Neural progenitor cell (in vitro differentiated cells): ENCODE measurements at regions not wholly inside any gene's neighbourhood (a gene's known extent, or its start where the extent isn't known, plus 50 kb on each side); places are given as distances from the start of the nearest gene placed in this dataset.

ENCODE experiments used
- DNase-seq: peaks from one replicate; pipeline ENCODE4 v3.0.0-alpha.2; 2016; ENCODE audit warnings: low spot score
- H2AFZ ChIP-seq: fragments of 200-600 bp; sonication (generic); replicated peaks from 2 replicates; pipeline ENCODE4 v1.6.1; 2016; ENCODE audit warnings: antibody characterized with exemption
- H3F3A ChIP-seq: fragments of 200-600 bp; sonication (generic); 2 replicates; pipeline ENCODE4 v1.6.1; 2016; ENCODE audit warnings: antibody characterized with exemption, low read depth
- H3K27ac ChIP-seq: fragments of 200-600 bp; sonication (generic); 2 replicates; pipeline ENCODE4 v1.5.1; 2016; ENCODE audit warnings: mild to moderate bottlenecking
- H3K27me3 ChIP-seq: fragments of 200-600 bp; sonication (generic); 2 replicates; pipeline ENCODE4 v1.6.1; 2016; ENCODE audit warnings: mild to moderate bottlenecking, moderate library complexity
- H3K36me3 ChIP-seq: fragments of 200-600 bp; sonication (generic); 2 replicates; pipeline ENCODE4 v1.5.1; 2016
- H3K4me1 ChIP-seq: fragments of 200-600 bp; sonication (generic); 2 replicates; pipeline ENCODE4 v1.6.1; 2016; ENCODE audit warnings: mixed run types
- H3K4me2 ChIP-seq: fragments of 200-600 bp; sonication (generic); 2 replicates; pipeline ENCODE4 v1.6.1; 2016
- H3K4me3 ChIP-seq: fragments of 200-600 bp; sonication (generic); 2 replicates; pipeline ENCODE4 v1.5.1; 2016
- H3K79me2 ChIP-seq: fragments of 200-600 bp; sonication (generic); 2 replicates; pipeline ENCODE4 v1.6.1; 2016; ENCODE audit warnings: low read depth
- H3K9ac ChIP-seq: fragments of 200-600 bp; sonication (generic); 2 replicates; pipeline ENCODE4 v1.6.1; 2016
- H3K9me3 ChIP-seq: fragments of 200-600 bp; sonication (generic); 2 replicates; pipeline ENCODE4 v1.5.1; 2016; ENCODE audit warnings: low read depth
- H4K20me1 ChIP-seq: fragments of 200-600 bp; sonication (generic); 2 replicates; pipeline ENCODE4 v1.6.1; 2016; ENCODE audit warnings: low read depth
- H3K27ac Mint-ChIP-seq: 3 replicates; pipeline ENCODE4 v1.8.0; 2021; ENCODE audit warnings: mixed read lengths
- H3K27me3 Mint-ChIP-seq: 2 replicates; pipeline ENCODE4 v1.8.0; 2022; ENCODE audit warnings: low read depth, mild to moderate bottlenecking, inconsistent platforms, moderate library complexity, mixed read lengths; ENCODE audit not compliant: insufficient read depth
- H3K36me3 Mint-ChIP-seq: 3 replicates; pipeline ENCODE4 v1.8.0; 2021; ENCODE audit warnings: mixed read lengths
- H3K4me1 Mint-ChIP-seq: 3 replicates; pipeline ENCODE4 v1.8.0; 2021; ENCODE audit warnings: mixed read lengths
- H3K4me3 Mint-ChIP-seq: 3 replicates; pipeline ENCODE4 v1.8.0; 2021; ENCODE audit warnings: mild to moderate bottlenecking, moderate library complexity, mixed read lengths
- H3K9me3 Mint-ChIP-seq: 3 replicates; pipeline ENCODE4 v1.8.0; 2020; ENCODE audit warnings: mixed read lengths
- EZH2 ChIP-seq: fragments of 200-600 bp; sonication (generic); IDR thresholded peaks from 2 replicates; pipeline ENCODE4 v1.6.1; 2017; ENCODE audit warnings: antibody characterized with exemption, mild to moderate bottlenecking, moderate library complexity
- EZH2phosphoT487 ChIP-seq: fragments of 200-600 bp; sonication (generic); IDR thresholded peaks from 2 replicates; pipeline ENCODE4 v1.6.1; 2017; ENCODE audit warnings: antibody characterized with exemption
- TF ChIP-seq, protein P1 (sequence below): fragments of 200-600 bp; sonication (generic); IDR thresholded peaks from 2 replicates; pipeline ENCODE4 v1.5.1; 2017; ENCODE audit warnings: antibody characterized with exemption, mild to moderate bottlenecking

GRCh38 chr9:89929315-89929672 is 324.5 kb downstream of the GADD45G start:
- Histone ChIP-seq H3K4me3 (no peak overlapping the region), H3F3A (no peaks in the 10 kb centered on the region), H4K20me1 (no peaks in the 10 kb centered on the region), H3K9ac (no peak overlapping the region), H2AFZ (no peak overlapping the region), H3K9me3 (no peaks in the 10 kb centered on the region), H3K4me1 (no peaks in the 10 kb centered on the region), H3K36me3 (no peaks in the 10 kb centered on the region), H3K27ac (no peak overlapping the region), H3K4me2 (no peak overlapping the region), H3K27me3 (no peaks in the 10 kb centered on the region), H3K79me2 (no peaks in the 10 kb centered on the region)
- TF ChIP-seq, protein P1, sequence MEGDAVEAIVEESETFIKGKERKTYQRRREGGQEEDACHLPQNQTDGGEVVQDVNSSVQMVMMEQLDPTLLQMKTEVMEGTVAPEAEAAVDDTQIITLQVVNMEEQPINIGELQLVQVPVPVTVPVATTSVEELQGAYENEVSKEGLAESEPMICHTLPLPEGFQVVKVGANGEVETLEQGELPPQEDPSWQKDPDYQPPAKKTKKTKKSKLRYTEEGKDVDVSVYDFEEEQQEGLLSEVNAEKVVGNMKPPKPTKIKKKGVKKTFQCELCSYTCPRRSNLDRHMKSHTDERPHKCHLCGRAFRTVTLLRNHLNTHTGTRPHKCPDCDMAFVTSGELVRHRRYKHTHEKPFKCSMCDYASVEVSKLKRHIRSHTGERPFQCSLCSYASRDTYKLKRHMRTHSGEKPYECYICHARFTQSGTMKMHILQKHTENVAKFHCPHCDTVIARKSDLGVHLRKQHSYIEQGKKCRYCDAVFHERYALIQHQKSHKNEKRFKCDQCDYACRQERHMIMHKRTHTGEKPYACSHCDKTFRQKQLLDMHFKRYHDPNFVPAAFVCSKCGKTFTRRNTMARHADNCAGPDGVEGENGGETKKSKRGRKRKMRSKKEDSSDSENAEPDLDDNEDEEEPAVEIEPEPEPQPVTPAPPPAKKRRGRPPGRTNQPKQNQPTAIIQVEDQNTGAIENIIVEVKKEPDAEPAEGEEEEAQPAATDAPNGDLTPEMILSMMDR: no peak
- TF ChIP-seq EZH2phosphoT487 (no peak), EZH2 (no peak)
- Mint-ChIP-seq H3K27ac (no peak overlapping the region), H3K36me3 (no peaks in the 10 kb centered on the region), H3K4me3 (no peak overlapping the region), H3K27me3 (peaks cover 9% of the 10 kb centered on the region), H3K4me1 (peaks cover 14% of the 10 kb centered on the region), H3K9me3 (no peaks in the 10 kb centered on the region)
- DNase-seq: no peak

DNA sequence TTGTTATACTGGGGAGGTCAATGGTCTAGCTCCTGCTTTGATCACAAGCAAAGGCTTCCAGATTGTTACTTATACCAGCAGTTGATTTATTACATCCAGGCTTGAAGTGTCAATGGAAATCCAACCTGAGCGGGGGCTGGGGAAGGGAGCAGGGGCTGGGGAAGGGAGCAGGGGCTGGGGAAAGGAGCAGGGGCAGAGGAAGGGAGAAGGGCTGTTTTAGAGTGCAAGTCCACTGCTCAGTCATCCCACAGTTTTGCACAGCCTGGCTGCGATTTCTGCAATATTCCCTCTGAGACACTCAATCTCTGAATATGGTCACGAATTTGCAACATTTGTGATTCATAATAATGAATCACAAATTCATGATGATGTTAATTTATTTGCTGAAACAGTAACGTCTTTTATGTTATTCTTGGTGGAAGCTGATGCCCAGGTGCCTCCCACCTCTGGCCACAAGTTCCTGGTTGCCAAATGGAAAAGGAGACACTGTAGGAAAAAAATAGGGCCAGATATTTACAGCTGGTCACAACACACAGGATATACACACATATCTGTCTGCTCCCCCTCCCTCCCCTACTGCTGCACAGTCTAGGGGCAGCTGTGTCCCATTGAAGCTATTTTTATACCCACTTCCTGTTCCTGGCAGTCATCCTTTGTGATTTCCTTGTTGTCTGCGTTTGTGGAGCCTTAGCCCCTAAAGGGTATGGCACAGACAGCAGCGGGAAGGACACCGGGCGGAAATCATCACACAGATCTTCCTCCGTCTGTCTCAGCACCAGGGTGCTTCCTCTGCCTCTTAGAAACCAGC is 325.1 kb downstream of the GADD45G start:
- Mint-ChIP-seq H3K27ac (no peak overlapping the region), H3K4me1 (peaks cover 12% of the 10 kb centered on the region), H3K36me3 (no peaks in the 10 kb centered on the region), H3K27me3 (peaks cover 11% of the 10 kb centered on the region), H3K9me3 (no peaks in the 10 kb centered on the region), H3K4me3 (no peak overlapping the region)
- H3K4me2 ChIP-seq: no peak overlapping the region
- TF ChIP-seq, protein P1: no peak
- no peak for TF ChIP-seq EZH2phosphoT487
- no peaks in the 10 kb centered on the region for H3K4me1 ChIP-seq
- no peaks in the 10 kb centered on the region for H3F3A ChIP-seq
- no peak for DNase-seq
- no peak overlapping the region for H2AFZ ChIP-seq
- H3K79me2 ChIP-seq: no peaks in the 10 kb centered on the region
- H3K9me3 ChIP-seq: no peaks in the 10 kb centered on the region
- H3K36me3 ChIP-seq: no peaks in the 10 kb centered on the region
- no peak overlapping the region for H3K27ac ChIP-seq
- no peaks in the 10 kb centered on the region for H3K27me3 ChIP-seq
- H3K9ac ChIP-seq: no peak overlapping the region
- H3K4me3 ChIP-seq: no peak overlapping the region
- no peaks in the 10 kb centered on the region for H4K20me1 ChIP-seq

- Histone ChIP-seq H3K79me2 (no peaks in the 10 kb centered on the region), H3K27ac (no peak overlapping the region), H3K4me3 (no peak overlapping the region), H3K4me2 (no peak overlapping the region), H4K20me1 (no peaks in the 10 kb centered on the region), H3K36me3 (no peaks in the 10 kb centered on the region), H3K4me1 (peaks cover 8% of the 10 kb centered on the region), H3K27me3 (no peaks in the 10 kb centered on the region), H3K9me3 (no peaks in the 10 kb centered on the region), H3F3A (no peaks in the 10 kb centered on the region), H3K9ac (no peak overlapping the region), H2AFZ (no peak overlapping the region)
- Mint-ChIP-seq H3K4me3 (no peak overlapping the region), H3K27ac (no peak overlapping the region), H3K27me3 (peaks cover 12% of the 10 kb centered on the region), H3K9me3 (no peaks in the 10 kb centered on the region), H3K36me3 (no peaks in the 10 kb centered on the region), H3K4me1 (peaks cover 17% of the 10 kb centered on the region)
- no peak for TF ChIP-seq EZH2phosphoT487
- no peak for DNase-seq
Observed at GRCh38 chr9:89933578-89933977, 328.8 kb downstream of the GADD45G start.

- no peak for DNase-seq
- Mint-ChIP-seq H3K9me3 (no peaks in the 10 kb centered on the region), H3K4me1 (peaks cover 14% of the 10 kb centered on the region), H3K27me3 (peaks cover 12% of the 10 kb centered on the region), H3K36me3 (no peaks in the 10 kb centered on the region), H3K4me3 (no peak overlapping the region), H3K27ac (no peak overlapping the region)
- H3F3A ChIP-seq: no peaks in the 10 kb centered on the region
- no peaks in the 10 kb centered on the region for H3K79me2 ChIP-seq
- H3K36me3 ChIP-seq: no peaks in the 10 kb centered on the region
- no peak overlapping the region for H2AFZ ChIP-seq
- H3K9ac ChIP-seq: no peak overlapping the region
- no peaks in the 10 kb centered on the region for H3K27me3 ChIP-seq
- H3K27ac ChIP-seq: no peak overlapping the region
- H4K20me1 ChIP-seq: no peaks in the 10 kb centered on the region
- H3K9me3 ChIP-seq: no peaks in the 10 kb centered on the region
- peaks cover 8% of the 10 kb centered on the region for H3K4me1 ChIP-seq
- TF ChIP-seq EZH2phosphoT487: no peak
- H3K4me3 ChIP-seq: no peak overlapping the region
- no peak overlapping the region for H3K4me2 ChIP-seq
Observed at GRCh38 chr9:89935115-89935514, 330.3 kb downstream of the GADD45G start.
